ENCODE measurements at regions not wholly inside any gene's neighbourhood (a gene's known extent, or its start where the extent isn't known, plus 50 kb on each side); places are given as distances from the start of the nearest gene placed in this dataset.

DNA sequence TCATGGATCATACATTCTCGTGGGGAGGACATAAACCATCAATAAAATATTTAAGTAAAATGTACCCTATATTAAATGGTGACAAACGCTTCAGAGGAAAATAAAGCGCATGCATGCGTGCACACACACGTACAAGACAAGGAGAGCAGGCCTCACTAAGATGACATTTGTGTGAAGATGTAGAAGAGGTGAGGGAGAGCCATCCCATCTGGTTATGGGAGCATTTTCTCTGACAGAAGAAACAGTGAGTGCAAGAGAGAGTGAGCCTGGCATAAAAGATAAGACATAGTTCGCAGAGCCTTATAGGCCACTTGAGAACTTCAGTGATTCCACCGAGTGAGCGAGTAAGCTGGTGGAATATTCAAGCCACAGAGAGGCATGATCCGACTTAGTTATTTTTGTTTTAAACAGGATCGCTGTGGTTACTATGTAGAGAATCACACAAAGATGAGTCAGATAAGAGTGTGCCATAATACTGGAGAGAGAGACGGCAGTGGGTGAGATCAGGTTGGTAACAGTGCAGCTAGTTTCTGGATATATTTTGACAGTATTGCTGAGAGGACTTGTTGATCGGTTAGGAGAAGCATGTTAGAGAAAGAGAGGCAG lies 624.2 kb downstream of the PLPP3 start:
- TF ChIP-seq TAF1 (IDR thresholded peaks at IDR 0.05; ENCODE audit: low read depth, low read length), result no peak
- TF ChIP-seq POLR2A (IDR thresholded peaks at IDR 0.05; ENCODE audit: low read depth, low read length), result no peak
- TF ChIP-seq PAX5 (IDR thresholded peaks at IDR 0.05; ENCODE audit: insufficient read depth, low read length, severe bottlenecking), result no peak
- no peak for TF ChIP-seq SPI1 (IDR thresholded peaks at IDR 0.05; ENCODE audit: low read depth, low read length)
- no peak for TF ChIP-seq POLR2AphosphoS5 (IDR thresholded peaks at IDR 0.05; ENCODE audit: low read depth, low read length)
- TF ChIP-seq POU2F2 (IDR thresholded peaks at IDR 0.05; ENCODE audit: low read depth, low read length), result no peak
- FAIRE-seq, result no peak
- no peak for DNase-seq (ENCODE audit: insufficient read length, low spot score)

DNA sequence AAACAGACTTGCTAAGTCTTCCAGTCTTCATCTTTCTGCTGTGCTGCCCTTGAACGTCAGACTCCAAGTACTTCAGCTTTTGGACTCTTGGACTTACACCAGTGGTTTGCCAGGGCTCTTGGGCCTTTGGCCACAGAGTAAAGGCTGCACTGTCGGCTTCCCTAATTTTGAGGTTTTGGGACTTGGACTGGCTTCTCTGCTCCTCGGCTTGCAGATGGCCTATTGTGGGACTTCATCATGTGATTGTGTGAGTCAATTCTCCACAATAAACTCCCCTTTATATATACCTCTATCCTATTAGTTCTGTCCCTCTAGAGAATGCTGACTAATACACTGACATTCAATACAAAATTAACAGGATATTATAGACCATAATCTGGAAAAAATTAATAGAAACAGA lies 628.1 kb downstream of the PLPP3 start:
- no peak for TF ChIP-seq POLR2A (IDR thresholded peaks at IDR 0.05; ENCODE audit: low read depth, low read length)
- no peak for TF ChIP-seq PAX5 (IDR thresholded peaks at IDR 0.05; ENCODE audit: insufficient read depth, low read length, severe bottlenecking)
- TF ChIP-seq TAF1 (IDR thresholded peaks at IDR 0.05; ENCODE audit: low read depth, low read length), result no peak
- no peak for TF ChIP-seq POLR2AphosphoS5 (IDR thresholded peaks at IDR 0.05; ENCODE audit: low read depth, low read length)
- TF ChIP-seq SPI1 (IDR thresholded peaks at IDR 0.05; ENCODE audit: low read depth, low read length), result no peak
- no peak for TF ChIP-seq POU2F2 (IDR thresholded peaks at IDR 0.05; ENCODE audit: low read depth, low read length)
- DNase-seq (ENCODE audit: insufficient read length, low spot score), result no peak
- no peak for FAIRE-seq

- DNase-seq (ENCODE audit: insufficient read length, low spot score) (no peak), FAIRE-seq (no peak)
- TF ChIP-seq POLR2A (IDR thresholded peaks at IDR 0.05; ENCODE audit: low read depth, low read length) (no peak), SPI1 (IDR thresholded peaks at IDR 0.05; ENCODE audit: low read depth, low read length) (no peak), TAF1 (IDR thresholded peaks at IDR 0.05; ENCODE audit: low read depth, low read length) (no peak), PAX5 (IDR thresholded peaks at IDR 0.05; ENCODE audit: insufficient read depth, low read length, severe bottlenecking) (no peak), POLR2AphosphoS5 (IDR thresholded peaks at IDR 0.05; ENCODE audit: low read depth, low read length) (no peak), POU2F2 (IDR thresholded peaks at IDR 0.05; ENCODE audit: low read depth, low read length) (no peak)
Observed at GRCh38 chr1:55947446-55947845, 631.9 kb downstream of the PLPP3 start.

DNA sequence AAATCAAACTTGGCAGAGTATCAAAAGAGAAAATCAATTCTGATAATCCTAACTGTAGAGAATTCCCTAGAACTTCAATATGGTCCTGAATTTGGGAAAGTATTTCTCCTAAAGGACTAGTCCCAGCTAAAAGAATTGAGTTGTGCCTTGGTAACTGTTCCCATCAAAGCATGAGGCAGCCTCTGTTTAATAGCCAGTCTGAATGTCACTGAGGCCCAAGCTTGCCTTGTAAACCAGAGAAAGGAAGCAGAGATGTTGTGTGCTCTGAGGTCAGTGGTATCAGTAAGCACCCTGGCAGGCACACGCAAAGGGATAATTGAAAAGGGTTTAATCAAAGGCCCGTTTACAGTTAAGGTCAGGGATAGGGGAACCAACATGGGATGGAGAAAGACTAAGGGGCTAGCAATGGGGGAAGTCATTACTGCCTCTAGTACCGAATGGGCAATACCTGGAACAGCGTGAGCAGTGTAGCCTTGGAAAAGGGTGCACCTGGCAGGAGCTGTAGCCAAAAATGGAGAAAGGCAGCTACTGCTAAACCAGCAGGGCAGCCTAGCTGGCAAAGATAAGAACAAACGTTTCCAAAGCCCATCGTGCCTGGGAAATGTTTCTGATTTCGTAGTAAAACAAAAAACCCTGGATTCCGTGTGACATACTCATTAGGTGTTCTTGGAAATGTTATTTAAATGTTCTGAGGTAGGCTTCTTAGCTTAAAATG lies 635.5 kb downstream of the PLPP3 start:
- TF ChIP-seq POLR2A (IDR thresholded peaks at IDR 0.05; ENCODE audit: low read depth, low read length), result no peak
- no peak for TF ChIP-seq SPI1 (IDR thresholded peaks at IDR 0.05; ENCODE audit: low read depth, low read length)
- no peak for FAIRE-seq
- DNase-seq (ENCODE audit: insufficient read length, low spot score), result no peak

DNA sequence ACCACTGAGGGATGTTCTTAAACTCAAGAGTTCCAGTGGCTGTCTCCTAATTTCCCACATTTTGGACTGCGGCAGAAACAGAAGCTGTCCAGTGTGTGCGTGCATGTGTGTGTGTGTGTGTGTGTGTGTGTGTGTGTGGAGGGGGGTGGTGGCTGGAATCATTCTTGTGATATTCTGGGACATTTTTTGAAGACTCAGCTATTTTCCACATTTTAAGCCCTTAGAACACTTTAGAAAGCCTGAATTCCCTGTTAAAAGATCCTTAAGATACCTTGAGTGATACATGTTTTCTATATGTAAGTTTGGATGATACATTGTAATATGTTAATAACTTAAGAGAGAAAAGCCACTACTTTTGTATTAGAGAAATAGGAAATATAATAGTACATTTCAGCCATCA lies 636.4 kb downstream of the PLPP3 start:
- FAIRE-seq (no peak), DNase-seq (ENCODE audit: insufficient read length, low spot score) (no peak)
- TF ChIP-seq POU2F2 (IDR thresholded peaks at IDR 0.05; ENCODE audit: low read depth, low read length) (no peak), TAF1 (IDR thresholded peaks at IDR 0.05; ENCODE audit: low read depth, low read length) (no peak), POLR2A (IDR thresholded peaks at IDR 0.05; ENCODE audit: low read depth, low read length) (no peak), PAX5 (IDR thresholded peaks at IDR 0.05; ENCODE audit: insufficient read depth, low read length, severe bottlenecking) (no peak), POLR2AphosphoS5 (IDR thresholded peaks at IDR 0.05; ENCODE audit: low read depth, low read length) (no peak), SPI1 (IDR thresholded peaks at IDR 0.05; ENCODE audit: low read depth, low read length) (no peak)

DNA sequence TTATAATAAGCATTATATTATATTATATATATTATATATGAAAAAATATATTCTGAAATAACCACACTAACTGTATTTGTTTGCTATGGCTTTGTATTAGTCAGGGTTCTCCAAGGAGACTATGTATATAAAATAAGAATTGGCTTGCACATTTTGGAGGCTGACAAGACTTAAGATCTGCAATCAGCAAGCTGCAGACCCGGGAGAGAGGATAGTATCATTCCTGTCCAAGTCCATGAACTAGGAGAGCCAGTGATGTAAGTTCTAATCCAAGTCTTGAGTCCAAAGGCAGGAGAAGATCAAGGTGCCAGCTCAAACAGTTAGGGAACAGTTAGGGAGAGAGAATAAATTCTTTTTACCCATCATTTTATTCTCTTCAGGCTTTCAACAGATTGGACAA lies 639.5 kb downstream of the PLPP3 start:
- no peak for DNase-seq (ENCODE audit: insufficient read length, low spot score)
- no peak for TF ChIP-seq POLR2A (IDR thresholded peaks at IDR 0.05; ENCODE audit: low read depth, low read length)
- no peak for TF ChIP-seq POLR2AphosphoS5 (IDR thresholded peaks at IDR 0.05; ENCODE audit: low read depth, low read length)
- no peak for TF ChIP-seq PAX5 (IDR thresholded peaks at IDR 0.05; ENCODE audit: insufficient read depth, low read length, severe bottlenecking)
- no peak for TF ChIP-seq TAF1 (IDR thresholded peaks at IDR 0.05; ENCODE audit: low read depth, low read length)
- no peak for TF ChIP-seq SPI1 (IDR thresholded peaks at IDR 0.05; ENCODE audit: low read depth, low read length)
- no peak for TF ChIP-seq POU2F2 (IDR thresholded peaks at IDR 0.05; ENCODE audit: low read depth, low read length)
- FAIRE-seq, result no peak

GRCh38 chr1:55938861-55939260 lies 640.5 kb downstream of the PLPP3 start:
- DNase-seq (ENCODE audit: insufficient read length, low spot score) (no peak), FAIRE-seq (no peak)
- TF ChIP-seq POLR2A (IDR thresholded peaks at IDR 0.05; ENCODE audit: low read depth, low read length), result no peak
- TF ChIP-seq POU2F2 (IDR thresholded peaks at IDR 0.05; ENCODE audit: low read depth, low read length), result no peak
- no peak for TF ChIP-seq TAF1 (IDR thresholded peaks at IDR 0.05; ENCODE audit: low read depth, low read length)
- TF ChIP-seq POLR2AphosphoS5 (IDR thresholded peaks at IDR 0.05; ENCODE audit: low read depth, low read length), result no peak
- TF ChIP-seq SPI1 (IDR thresholded peaks at IDR 0.05; ENCODE audit: low read depth, low read length), result no peak
- TF ChIP-seq PAX5 (IDR thresholded peaks at IDR 0.05; ENCODE audit: insufficient read depth, low read length, severe bottlenecking), result no peak

DNA sequence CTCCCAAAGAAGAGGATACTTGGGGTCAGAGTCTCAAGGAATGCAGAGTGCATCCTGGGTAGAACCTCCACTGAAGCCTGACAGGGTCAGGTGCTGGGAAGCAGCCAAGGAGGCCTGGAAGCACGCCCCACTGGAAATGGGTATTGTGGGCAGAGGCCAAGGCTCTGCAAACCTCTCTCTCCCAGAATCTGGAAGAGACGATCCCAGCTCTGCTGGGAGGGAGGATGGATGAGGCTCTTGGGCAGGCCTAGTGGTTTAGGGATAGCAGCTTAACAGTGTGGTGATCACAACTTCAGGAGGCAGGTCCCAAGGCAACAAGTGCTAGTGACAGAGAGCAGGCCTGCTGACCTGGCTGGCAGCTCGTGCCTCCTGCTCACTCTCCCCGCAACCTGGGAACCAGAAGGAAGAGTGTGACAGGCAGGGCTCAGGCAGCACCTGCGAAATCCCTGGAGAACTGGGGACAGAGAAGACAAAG lies 641.0 kb downstream of the PLPP3 start:
- no peak for TF ChIP-seq POLR2AphosphoS5 (IDR thresholded peaks at IDR 0.05; ENCODE audit: low read depth, low read length)
- TF ChIP-seq POU2F2 (IDR thresholded peaks at IDR 0.05; ENCODE audit: low read depth, low read length), result no peak
- TF ChIP-seq POLR2A (IDR thresholded peaks at IDR 0.05; ENCODE audit: low read depth, low read length), result no peak
- no peak for TF ChIP-seq TAF1 (IDR thresholded peaks at IDR 0.05; ENCODE audit: low read depth, low read length)
- TF ChIP-seq SPI1 (IDR thresholded peaks at IDR 0.05; ENCODE audit: low read depth, low read length), result no peak
- no peak for TF ChIP-seq PAX5 (IDR thresholded peaks at IDR 0.05; ENCODE audit: insufficient read depth, low read length, severe bottlenecking)
- DNase-seq (ENCODE audit: insufficient read length, low spot score), result no peak
- no peak for FAIRE-seq

DNA sequence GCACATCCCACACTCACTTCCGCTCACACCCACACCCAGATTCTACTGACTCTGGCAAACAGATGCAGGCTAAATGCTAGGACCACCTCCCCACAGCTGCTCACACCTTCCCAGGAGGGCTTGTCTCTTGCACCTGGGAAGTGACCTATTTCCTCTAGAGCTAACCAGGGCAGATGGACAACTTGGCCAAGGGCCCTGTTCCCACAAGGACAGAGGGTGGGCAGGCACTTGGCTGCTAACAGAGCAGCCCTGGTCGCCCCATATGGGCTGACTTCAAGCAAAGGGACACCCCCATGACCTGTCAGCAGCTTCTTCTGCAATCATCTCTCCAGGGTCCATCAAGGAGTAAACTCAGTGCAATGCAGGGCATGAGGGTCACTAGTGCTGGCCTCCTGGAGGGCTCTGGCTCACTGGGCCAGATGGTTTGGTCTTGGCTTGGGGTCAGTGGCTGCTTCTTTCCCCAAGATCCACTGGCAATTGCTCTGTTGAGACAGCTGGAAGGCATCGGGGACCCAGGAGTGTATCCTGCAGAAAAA lies 641.5 kb downstream of the PLPP3 start:
- DNase-seq (ENCODE audit: insufficient read length, low spot score), result no peak
- TF ChIP-seq POLR2AphosphoS5 (IDR thresholded peaks at IDR 0.05; ENCODE audit: low read depth, low read length) (no peak), SPI1 (IDR thresholded peaks at IDR 0.05; ENCODE audit: low read depth, low read length) (no peak), PAX5 (IDR thresholded peaks at IDR 0.05; ENCODE audit: insufficient read depth, low read length, severe bottlenecking) (no peak), TAF1 (IDR thresholded peaks at IDR 0.05; ENCODE audit: low read depth, low read length) (no peak), POU2F2 (IDR thresholded peaks at IDR 0.05; ENCODE audit: low read depth, low read length) (no peak), POLR2A (IDR thresholded peaks at IDR 0.05; ENCODE audit: low read depth, low read length) (no peak)
- no peak for FAIRE-seq
